Activated naive CD4-positive, alpha-beta T cell treated with anti-CD3 and anti-CD28 coated beads, Interleukin-2, amount 50 U/mL, for 24 hours (primary cell): ENCODE measurements at regions not wholly inside any gene's neighbourhood (a gene's known extent, or its start where the extent isn't known, plus 50 kb on each side); places are given as distances from the start of the nearest gene placed in this dataset.

ENCODE experiments used
- H3K27ac Mint-ChIP-seq: one replicate; pipeline ENCODE4 v1.8.0; 2021; ENCODE audit warnings: mild to moderate bottlenecking, mixed read lengths
- H3K27me3 Mint-ChIP-seq: one replicate; pipeline ENCODE4 v1.8.0; 2021; ENCODE audit warnings: mixed read lengths
- H3K36me3 Mint-ChIP-seq: one replicate; pipeline ENCODE4 v1.8.0; 2021; ENCODE audit warnings: mixed read lengths
- H3K4me1 Mint-ChIP-seq: one replicate; pipeline ENCODE4 v1.8.0; 2021; ENCODE audit warnings: mixed read lengths
- H3K4me3 Mint-ChIP-seq: one replicate; pipeline ENCODE4 v1.8.0; 2021; ENCODE audit warnings: mild to moderate bottlenecking, mixed read lengths
- H3K9me3 Mint-ChIP-seq: one replicate; pipeline ENCODE4 v1.8.0; 2021; ENCODE audit warnings: mixed read lengths

DNA sequence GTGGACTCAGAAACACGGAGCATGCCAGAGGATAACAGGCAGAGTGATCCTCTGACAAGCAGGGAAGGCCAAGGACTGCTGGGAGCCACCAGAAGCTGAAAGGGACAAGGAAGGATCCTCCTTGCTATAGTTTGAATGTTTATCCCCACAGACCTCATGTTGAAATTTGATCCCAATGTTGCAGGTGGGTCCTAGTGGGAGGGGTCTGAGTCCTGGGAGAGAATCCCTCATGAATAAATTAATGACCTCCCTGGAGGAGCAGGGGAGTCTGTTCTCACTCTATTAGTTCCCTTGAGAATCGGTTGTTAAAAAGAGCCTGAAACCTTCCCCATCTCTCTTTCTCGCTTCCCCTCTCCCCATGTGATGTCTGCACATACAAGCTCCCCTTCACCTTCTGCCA, 124.4 kb downstream of the FBXO15 start:
- Mint-ChIP-seq H3K9me3 (no peaks in the 10 kb centered on the region), H3K27me3 (peaks cover 14% of the 10 kb centered on the region), H3K36me3 (no peaks in the 10 kb centered on the region), H3K4me1 (no peaks in the 10 kb centered on the region), H3K4me3 (no peak overlapping the region), H3K27ac (no peak overlapping the region)

DNA sequence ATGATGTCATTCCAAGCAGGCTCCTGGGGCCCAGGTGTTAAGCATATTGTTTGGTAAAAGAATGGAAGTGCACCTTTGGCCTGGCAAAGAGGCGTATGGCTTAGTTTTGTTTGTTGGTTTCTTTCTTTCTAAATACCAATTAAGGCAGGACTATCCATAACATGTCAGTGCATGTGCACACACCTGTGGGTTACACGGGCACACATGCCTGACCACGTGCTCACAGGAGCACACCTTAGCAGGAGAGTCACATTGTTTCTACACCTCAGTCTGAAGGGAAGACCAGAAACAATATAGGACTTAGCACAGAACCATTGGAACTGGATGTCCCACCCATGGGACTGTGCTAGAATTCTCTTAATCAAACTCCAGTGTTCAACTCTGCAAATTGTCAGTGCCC, 127.8 kb downstream of the FBXO15 start:
- Mint-ChIP-seq H3K36me3 (no peaks in the 10 kb centered on the region), H3K27ac (no peak overlapping the region)

DNA sequence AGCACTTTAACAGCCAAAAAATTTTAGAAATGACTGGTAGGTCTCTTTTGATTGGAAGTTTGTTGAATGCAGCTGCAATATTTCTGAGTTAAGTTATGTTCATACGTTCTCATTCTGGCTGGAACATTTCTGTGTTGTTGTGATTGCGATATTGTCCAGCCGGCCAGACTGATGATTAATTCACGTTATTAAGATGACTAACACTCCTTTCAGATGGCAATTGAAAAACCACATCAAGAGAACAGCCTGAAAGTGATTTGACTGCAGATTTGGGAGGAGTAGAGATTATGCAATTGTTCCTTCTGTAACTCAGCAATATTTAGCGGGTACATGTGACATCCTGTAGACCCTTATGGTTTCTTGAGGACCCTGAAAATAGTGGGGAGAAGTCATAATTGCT, 133.7 kb downstream of the FBXO15 start:
- Mint-ChIP-seq H3K9me3 (no peaks in the 10 kb centered on the region), H3K27me3 (peaks cover 1% of the 10 kb centered on the region), H3K36me3 (no peaks in the 10 kb centered on the region)

More for the DNA sequence above, 127.8 kb downstream of the FBXO15 start:
- Mint-ChIP-seq H3K4me1 (no peaks in the 10 kb centered on the region), H3K4me3 (no peak overlapping the region), H3K27me3 (peaks cover 9% of the 10 kb centered on the region), H3K9me3 (no peaks in the 10 kb centered on the region)

DNA sequence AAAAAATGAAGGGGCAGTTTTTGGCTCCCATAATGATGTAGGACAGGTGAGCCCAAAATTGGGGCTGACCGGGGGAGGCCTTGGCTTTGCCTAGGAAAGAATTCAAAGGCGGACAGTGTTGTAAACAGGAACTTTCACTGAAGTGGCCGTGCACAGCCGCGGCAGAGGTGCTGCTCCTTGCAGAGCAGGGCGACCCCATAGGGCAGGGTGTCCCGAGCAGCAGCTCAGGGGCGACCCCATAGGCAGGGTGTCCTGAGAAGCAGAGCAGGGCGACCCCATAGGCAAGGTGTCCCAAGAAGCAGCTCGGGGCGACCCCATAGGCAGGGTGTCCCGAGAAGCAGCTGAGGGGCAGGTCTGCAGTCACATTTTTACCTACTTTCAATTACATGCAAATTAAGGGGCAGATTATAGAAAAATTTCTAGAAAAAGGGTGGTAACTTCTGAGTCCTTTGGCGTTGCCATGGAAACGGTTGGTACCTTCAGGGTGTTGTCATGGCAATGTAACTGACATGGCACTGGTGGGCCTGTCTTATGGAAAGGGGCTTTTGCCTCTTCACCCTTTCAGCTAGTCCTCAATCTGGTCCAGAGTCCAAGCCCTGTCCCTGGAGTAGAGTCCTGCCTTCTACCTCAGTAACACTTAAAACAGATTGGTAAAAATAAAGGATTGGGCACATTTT, 134.5 kb downstream of the FBXO15 start:
- Mint-ChIP-seq H3K36me3 (no peaks in the 10 kb centered on the region), H3K4me3 (no peak overlapping the region), H3K27me3 (no peaks in the 10 kb centered on the region), H3K9me3 (no peaks in the 10 kb centered on the region), H3K27ac (no peak overlapping the region), H3K4me1 (no peaks in the 10 kb centered on the region)

More for the DNA sequence above, 133.7 kb downstream of the FBXO15 start:
- Mint-ChIP-seq H3K27ac (no peak overlapping the region), H3K4me3 (no peak overlapping the region), H3K4me1 (no peaks in the 10 kb centered on the region)

DNA sequence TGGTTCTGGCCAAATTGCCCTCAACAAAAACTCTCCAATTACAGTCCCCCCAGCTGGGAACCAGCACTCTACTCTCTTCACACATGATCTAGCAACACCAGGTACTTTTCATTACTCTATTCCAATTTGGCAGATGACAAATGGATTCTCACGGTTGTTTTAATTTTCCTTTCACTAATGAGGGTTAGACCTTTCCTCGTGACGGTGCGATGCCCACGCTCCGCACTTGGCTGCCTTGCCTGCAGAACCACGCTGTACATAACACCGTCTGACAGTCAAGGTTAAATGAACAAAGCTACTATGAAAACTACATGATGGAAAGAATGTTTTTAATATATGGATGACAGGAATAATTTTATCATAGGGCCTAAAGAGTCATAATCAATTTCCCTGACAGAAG, 141.5 kb downstream of the FBXO15 start:
- no peaks in the 10 kb centered on the region for H3K27me3 Mint-ChIP-seq
- H3K9me3 Mint-ChIP-seq: no peaks in the 10 kb centered on the region
- no peak overlapping the region for H3K27ac Mint-ChIP-seq
- no peaks in the 10 kb centered on the region for H3K4me1 Mint-ChIP-seq
- no peak overlapping the region for H3K4me3 Mint-ChIP-seq
- H3K36me3 Mint-ChIP-seq: no peaks in the 10 kb centered on the region

DNA sequence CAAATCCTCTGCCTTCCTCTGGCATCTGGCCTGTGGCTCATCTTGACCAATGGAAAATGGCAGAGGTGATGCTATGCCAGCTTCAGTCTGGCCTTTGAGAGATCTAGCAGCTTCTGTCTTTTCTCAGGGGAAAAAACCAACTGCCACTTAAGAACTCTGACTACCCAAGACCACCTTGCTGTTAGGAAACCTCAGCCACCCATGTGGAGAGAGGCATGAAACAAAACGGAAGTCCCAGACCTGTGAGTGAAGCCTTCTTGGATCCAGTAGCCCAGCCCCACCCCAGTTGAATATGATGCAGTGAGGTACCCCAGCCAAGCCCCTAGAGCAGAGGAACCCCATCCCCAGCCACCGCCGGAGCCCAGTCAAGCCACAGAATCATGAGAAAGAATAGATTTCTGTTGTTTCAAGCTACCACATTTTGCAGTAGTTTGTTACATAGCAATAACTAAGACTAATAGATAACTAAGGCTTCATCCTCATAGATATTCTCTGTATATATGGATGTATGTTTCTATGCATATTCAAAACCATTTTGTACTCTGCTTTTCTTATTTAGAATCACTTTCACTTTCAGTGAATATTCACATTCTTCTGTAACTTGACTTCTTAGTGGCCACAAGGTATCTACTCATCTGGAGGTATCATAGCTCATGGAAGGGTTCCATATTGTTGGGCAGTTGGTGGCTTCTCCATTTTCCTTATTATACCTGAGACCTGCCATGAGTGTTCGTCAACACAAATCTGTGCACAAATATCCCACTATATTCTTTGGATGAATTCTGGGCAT, 142.1 kb downstream of the FBXO15 start:
- no peak overlapping the region for H3K4me3 Mint-ChIP-seq
- H3K27ac Mint-ChIP-seq: no peak overlapping the region
- no peaks in the 10 kb centered on the region for H3K4me1 Mint-ChIP-seq
- H3K36me3 Mint-ChIP-seq: no peaks in the 10 kb centered on the region
- no peaks in the 10 kb centered on the region for H3K9me3 Mint-ChIP-seq
- no peaks in the 10 kb centered on the region for H3K27me3 Mint-ChIP-seq

DNA sequence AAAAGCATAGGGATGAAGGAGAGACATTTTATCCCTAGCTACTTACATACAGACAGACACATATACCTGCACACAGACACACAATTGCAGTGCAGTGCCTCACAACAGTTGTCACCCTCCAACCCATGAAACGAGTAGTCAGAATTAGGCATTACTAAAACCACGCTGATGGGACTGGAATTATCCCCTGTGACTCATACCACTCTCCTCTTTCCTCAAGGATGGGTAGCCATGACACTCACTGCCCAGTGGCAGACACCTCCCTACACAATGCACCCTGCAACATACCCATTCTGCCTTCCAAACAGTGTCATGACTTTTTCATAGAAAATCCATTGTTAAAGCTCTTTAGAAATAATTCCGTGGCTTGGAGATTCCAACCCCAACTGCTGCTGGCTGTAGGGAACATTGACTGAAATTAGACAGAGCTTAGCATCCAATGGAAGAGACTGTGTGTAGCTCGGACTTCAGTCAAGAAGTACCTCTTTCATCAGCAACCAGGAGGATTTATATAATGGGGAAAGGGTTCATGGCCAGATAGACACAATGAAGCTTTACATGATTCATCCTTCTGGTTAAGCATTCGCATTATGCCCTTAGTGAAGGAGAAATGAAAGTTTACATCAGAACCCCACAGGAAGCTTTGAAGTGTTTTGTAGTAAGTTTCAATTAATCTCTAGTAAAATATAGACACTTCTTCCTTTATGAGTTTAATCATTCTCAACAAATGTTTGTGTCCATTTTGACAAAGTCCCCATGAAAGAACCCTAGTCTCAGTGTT, 155.2 kb downstream of the FBXO15 start:
- Mint-ChIP-seq H3K27ac (no peak overlapping the region), H3K36me3 (no peaks in the 10 kb centered on the region), H3K4me3 (no peak overlapping the region), H3K27me3 (peaks cover 3% of the 10 kb centered on the region), H3K9me3 (no peaks in the 10 kb centered on the region), H3K4me1 (no peaks in the 10 kb centered on the region)

DNA sequence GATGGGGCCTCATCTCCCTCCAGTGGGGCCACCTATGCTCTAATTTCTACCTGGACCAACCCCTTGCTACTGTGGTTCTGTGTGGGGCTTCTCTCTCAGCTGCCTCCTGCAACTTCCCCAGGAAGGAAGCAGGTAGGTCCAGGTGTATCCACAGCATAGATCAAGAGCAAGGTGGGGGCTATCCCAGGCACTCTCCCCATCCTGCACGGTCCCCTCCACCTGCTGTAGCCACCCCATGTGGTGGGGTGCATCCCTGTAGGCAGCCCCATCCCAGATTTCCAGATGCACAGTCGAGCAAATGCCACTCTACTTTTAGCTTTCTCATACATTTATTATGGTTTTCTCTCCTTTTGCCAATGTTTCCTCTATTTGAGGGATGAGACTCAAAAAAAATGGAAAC, 156.1 kb downstream of the FBXO15 start:
- H3K27ac Mint-ChIP-seq: no peak overlapping the region
- no peaks in the 10 kb centered on the region for H3K4me1 Mint-ChIP-seq
- H3K36me3 Mint-ChIP-seq: no peaks in the 10 kb centered on the region
- H3K4me3 Mint-ChIP-seq: no peak overlapping the region
- H3K9me3 Mint-ChIP-seq: no peaks in the 10 kb centered on the region
- H3K27me3 Mint-ChIP-seq: peaks cover 3% of the 10 kb centered on the region

DNA sequence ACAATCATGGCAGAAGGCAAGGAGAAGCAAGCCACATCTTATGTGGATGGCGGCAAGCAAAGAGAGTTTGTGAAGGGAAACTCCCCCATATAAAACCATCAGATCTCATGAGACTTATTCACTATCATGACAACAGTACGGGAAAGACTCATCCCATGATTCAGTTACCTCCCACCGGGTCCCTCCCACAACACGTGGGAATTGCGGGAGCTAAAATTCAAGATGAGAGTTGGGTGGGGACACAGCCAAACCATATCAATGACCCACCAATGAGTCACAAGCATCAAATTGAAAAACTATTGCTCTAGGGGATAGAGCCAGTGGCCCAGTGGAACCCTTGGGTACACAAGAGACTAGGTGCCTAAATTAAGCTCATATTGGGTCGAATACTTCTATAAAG, 157.4 kb downstream of the FBXO15 start:
- H3K4me1 Mint-ChIP-seq: no peaks in the 10 kb centered on the region
- H3K27ac Mint-ChIP-seq: no peak overlapping the region

DNA sequence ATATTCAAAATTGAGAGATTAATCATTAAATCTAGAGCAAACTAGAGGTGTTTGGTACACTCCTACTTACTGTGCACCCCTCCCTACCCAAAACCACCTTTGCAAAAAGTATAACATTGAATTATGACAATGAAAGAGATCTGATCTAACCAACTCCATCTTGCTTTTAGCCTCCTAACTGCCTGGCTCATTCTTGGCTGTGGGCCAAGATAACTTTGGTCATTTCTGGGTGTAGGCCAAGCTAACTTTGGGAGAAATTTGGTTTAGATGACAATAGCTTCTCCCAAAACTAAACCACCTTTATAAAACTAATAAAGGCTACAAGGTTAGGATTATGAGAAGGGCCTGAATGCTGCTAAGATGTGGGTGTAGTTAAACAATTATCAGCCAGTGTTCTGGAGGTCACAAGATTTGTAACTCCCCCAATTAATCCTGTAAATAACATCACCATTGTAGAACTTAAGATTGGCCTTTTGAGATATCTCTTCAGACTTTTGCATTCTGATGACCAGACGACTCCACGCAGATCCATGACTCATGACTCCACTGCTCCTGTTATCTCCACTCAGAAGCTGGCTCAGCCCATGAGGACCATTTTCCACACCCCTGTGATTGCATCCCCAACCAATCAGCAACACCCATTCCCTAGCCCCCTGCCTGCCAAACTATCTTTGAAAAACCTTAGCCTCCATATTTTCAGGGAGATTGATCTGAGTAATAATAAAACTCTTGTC, 160.2 kb downstream of the FBXO15 start:
- H3K9me3 Mint-ChIP-seq: no peaks in the 10 kb centered on the region
- no peaks in the 10 kb centered on the region for H3K36me3 Mint-ChIP-seq
- no peak overlapping the region for H3K4me3 Mint-ChIP-seq
- no peak overlapping the region for H3K27ac Mint-ChIP-seq
- no peaks in the 10 kb centered on the region for H3K27me3 Mint-ChIP-seq
- H3K4me1 Mint-ChIP-seq: no peaks in the 10 kb centered on the region

More for the DNA sequence above, 157.4 kb downstream of the FBXO15 start:
- no peaks in the 10 kb centered on the region for H3K9me3 Mint-ChIP-seq
- H3K27me3 Mint-ChIP-seq: no peaks in the 10 kb centered on the region
- no peak overlapping the region for H3K4me3 Mint-ChIP-seq
- no peaks in the 10 kb centered on the region for H3K36me3 Mint-ChIP-seq

DNA sequence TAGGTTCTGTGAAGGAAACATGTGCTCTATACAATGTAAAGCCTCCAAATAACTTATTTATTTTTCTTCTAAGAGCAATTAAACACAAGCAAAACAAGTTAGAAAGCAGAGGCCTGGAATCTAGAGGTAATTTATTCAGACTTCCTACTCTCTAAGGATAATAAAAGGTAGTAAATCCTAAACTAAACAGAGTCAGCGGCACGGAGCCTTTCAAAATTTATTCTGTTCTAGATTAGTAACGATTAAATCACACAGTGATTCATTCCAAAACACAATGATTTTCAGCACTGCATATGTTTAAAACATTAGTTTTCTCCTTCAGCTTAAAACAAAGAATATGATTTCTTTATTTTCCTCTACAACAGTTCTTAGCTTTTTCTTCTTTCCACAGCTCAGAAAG, 160.9 kb downstream of the FBXO15 start:
- Mint-ChIP-seq H3K4me1 (no peaks in the 10 kb centered on the region), H3K4me3 (no peak overlapping the region), H3K9me3 (no peaks in the 10 kb centered on the region), H3K36me3 (no peaks in the 10 kb centered on the region), H3K27ac (no peak overlapping the region), H3K27me3 (no peaks in the 10 kb centered on the region)

DNA sequence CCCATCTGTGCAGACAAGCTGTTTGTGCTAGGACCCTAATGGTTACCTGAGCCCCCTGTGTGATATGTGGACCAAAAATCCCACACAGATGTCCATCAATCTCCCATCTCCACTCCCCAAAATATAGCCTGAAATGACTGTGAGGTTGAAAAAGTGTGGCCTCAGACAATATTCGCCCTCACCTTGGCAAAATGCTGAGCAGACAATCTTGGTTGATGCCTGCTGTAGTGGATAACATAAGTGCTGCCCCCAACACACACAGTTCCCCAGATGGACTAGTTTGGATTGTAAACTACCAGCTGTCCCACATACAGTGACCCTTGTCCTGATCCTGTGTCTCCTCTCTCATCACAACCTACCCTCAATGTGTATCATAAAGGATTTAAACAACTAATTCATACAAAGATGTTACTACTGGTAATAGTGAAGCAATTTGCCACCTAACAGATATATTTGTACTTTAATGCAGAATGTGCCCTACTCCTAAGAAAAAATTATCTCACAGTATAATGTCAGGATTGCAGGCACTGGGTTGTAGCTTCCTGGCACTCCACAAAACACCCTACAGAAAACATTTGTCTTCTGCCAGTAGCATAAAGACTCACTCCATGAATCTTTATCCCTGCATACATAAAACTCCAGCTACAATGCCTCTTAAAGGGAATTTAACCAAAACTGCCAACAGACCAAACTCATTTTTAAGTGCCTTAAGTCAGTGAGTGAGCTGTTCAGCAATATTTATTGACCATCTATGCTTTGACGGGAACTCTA, 161.6 kb downstream of the FBXO15 start:
- Mint-ChIP-seq H3K9me3 (no peaks in the 10 kb centered on the region), H3K27ac (no peak overlapping the region), H3K4me1 (no peaks in the 10 kb centered on the region), H3K36me3 (no peaks in the 10 kb centered on the region), H3K4me3 (no peak overlapping the region), H3K27me3 (no peaks in the 10 kb centered on the region)

DNA sequence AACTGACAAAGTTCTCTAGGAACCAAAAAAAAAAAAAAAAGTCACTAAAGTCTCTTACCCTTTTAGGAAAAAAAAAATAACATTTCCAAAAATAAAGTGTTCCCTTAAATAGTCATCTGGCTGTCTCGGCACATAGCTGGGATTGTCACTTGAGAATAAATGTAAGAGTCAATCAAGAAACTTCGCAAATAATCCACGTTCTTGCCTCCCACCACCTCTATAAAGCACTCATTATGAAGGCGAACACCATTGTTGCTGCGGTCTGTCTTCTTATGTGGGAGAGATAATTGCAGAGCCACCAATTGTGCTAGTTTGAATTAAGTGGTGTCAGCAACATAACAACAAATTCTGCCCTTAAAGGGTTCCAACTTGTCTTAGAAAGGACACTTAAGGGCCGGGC, 163.7 kb downstream of the FBXO15 start:
- H3K9me3 Mint-ChIP-seq: no peaks in the 10 kb centered on the region

DNA sequence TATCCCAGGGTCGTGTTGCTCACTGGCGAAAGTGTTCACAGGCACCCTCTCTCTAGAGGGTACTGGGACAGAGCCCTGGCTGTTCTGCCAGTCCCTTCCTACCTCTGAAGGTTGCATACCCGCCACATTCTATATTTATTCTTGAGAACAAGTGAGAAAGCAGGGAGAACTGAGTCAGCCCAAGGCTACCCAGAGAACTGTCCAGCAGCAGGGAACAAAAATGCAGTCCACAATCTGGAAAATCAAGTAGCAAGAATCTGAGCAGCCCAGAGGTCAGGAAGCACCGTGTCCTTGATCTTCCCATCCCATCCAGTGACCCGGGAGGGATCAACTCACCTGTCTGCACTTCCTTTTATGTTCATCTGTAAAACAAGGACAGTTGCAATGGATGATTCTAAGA, 164.1 kb downstream of the FBXO15 start:
- Mint-ChIP-seq H3K4me3 (no peak overlapping the region), H3K9me3 (no peaks in the 10 kb centered on the region), H3K4me1 (no peaks in the 10 kb centered on the region), H3K27me3 (peaks cover 7% of the 10 kb centered on the region), H3K36me3 (no peaks in the 10 kb centered on the region), H3K27ac (no peak overlapping the region)

More for the DNA sequence above, 163.7 kb downstream of the FBXO15 start:
- H3K27ac Mint-ChIP-seq: no peak overlapping the region
- H3K4me1 Mint-ChIP-seq: no peaks in the 10 kb centered on the region
- peaks cover 7% of the 10 kb centered on the region for H3K27me3 Mint-ChIP-seq
- H3K36me3 Mint-ChIP-seq: no peaks in the 10 kb centered on the region
- no peak overlapping the region for H3K4me3 Mint-ChIP-seq

DNA sequence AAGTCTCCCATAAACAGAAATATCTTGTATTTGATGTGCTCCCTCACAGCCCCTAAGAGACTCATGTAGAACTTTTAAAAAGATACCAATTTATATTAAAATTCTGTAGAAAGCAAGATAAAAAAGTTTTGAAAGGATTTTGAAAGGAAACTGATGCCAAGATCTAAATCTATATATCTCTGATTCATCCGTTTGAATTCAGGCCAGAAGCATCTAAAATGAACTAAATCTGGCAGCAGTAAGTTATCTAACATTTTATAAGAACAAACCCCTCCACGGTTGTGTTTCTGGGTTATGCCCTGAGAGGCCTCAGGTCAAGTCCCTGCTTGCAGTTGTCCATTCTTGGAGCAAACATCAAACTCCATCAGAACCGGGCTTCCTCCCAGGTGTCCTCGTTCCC, 165.8 kb downstream of the FBXO15 start:
- Mint-ChIP-seq H3K36me3 (no peaks in the 10 kb centered on the region), H3K27me3 (peaks cover 7% of the 10 kb centered on the region), H3K27ac (no peak overlapping the region), H3K4me3 (no peak overlapping the region), H3K9me3 (no peaks in the 10 kb centered on the region), H3K4me1 (no peaks in the 10 kb centered on the region)
